HCT116 (cell line): ENCODE measurements at regions not wholly inside any gene's neighbourhood (a gene's known extent, or its start where the extent isn't known, plus 50 kb on each side); places are given as distances from the start of the nearest gene placed in this dataset.

Experiments
- ATAC-seq: fragments of 200-7000 bp; cut with Tn5 transposase; 2 replicates; pipeline ENCODE4 v1.9.1; 2020; ENCODE audit warnings: mild to moderate bottlenecking, moderate library complexity
- BruUV-seq: library from RNA; stranded (reverse); fragments of 400-500 nt; replicated peaks from 2 replicates; lab custom pipeline; 2021; lab: Mats Ljungman, UMichigan
- CTCF ChIA-PET: fragments of 300-600 bp; sonication (Branson Sonifier 250); formaldehyde crosslinking; loops from one replicate; lab custom pipeline; 2021; ENCODE audit warnings: antibody characterized with exemption; lab: Charles Lee
- POLR2A ChIA-PET: fragments of 300-600, 350-600 bp; sonication (Branson Sonifier 250); formaldehyde crosslinking; loops from one replicate; lab custom pipeline; 2021; ENCODE audit warnings: antibody characterized with exemption; lab: Charles Lee
- RAD21 ChIA-PET, 2 experiments: fragments of 300-600 bp; sonication (Branson Sonifier 250); formaldehyde crosslinking; loops; one replicate each; lab custom pipeline; 2023; ENCODE audit warnings: low total read pairs in 2 of 2; ENCODE audit not compliant: uncharacterized antibody in 2 of 2, unreplicated experiment in 2 of 2, low non-redundant PET in 1 of 2; lab: Charles Lee
- DNase-seq: peaks from one replicate; pipeline ENCODE4 v3.0.0-alpha.2; 2010; ENCODE audit warnings: low read depth, low spot score
- H2AFZ ChIP-seq: fragments of 200-600 bp; shearing (Covaris generic), sonication (generic); 2 replicates; pipeline ENCODE4 v1.6.1; 2017; ENCODE audit warnings: low read depth, mixed run types, mixed read lengths, antibody characterized with exemption, low read length; ENCODE audit not compliant: poor library complexity, severe bottlenecking
- H3K27ac ChIP-seq: 2 replicates; pipeline ENCODE4 v1.5.1; 2012; ENCODE audit warnings: low read depth, low read length
- H3K27me3 ChIP-seq: fragments of 200-600 bp; sonication (generic); 2 replicates; pipeline ENCODE4 v1.6.1; 2016; ENCODE audit warnings: mixed run types, low read length, mixed read lengths; ENCODE audit not compliant: insufficient read depth
- H3K36me3 ChIP-seq, 2 experiments: fragments of 200-500 bp in 1 of 2; fragments of 200-600 bp in 1 of 2; sonication (Bioruptor generic) in 1 of 2; sonication (generic) in 1 of 2; 2 replicates each; pipeline versions ENCODE4 v1.5.1 to v1.6.1; 2014 to 2016; ENCODE audit warnings: low read length in 2 of 2, inconsistent platforms in 1 of 2, mixed read lengths in 1 of 2, mixed run types in 1 of 2; ENCODE audit not compliant: insufficient read depth in 2 of 2, control insufficient read depth in 1 of 2
- H3K4me1 ChIP-seq, 2 experiments: fragments of 200-600 bp in 1 of 2; sonication (generic) in 1 of 2; 2 replicates each; pipeline versions ENCODE4 v1.5.1 to v1.6.1; 2012 to 2017; ENCODE audit warnings: low read length in 2 of 2, inconsistent platforms in 1 of 2, mild to moderate bottlenecking in 1 of 2, mixed read lengths in 1 of 2, mixed run types in 1 of 2, moderate library complexity in 1 of 2; ENCODE audit not compliant: insufficient read depth in 2 of 2, control insufficient read depth in 1 of 2
- H3K4me2 ChIP-seq: fragments of 200-600 bp; sonication (generic); 2 replicates; pipeline ENCODE4 v1.6.1; 2017; ENCODE audit warnings: mixed run types, low read length, mixed read lengths
- H3K4me3 ChIP-seq, 2 experiments: fragments of 200-600 bp in 1 of 2; sonication (generic) in 1 of 2; replicated peaks in 1 of 2; 2 replicates each; pipeline ENCODE4 v1.5.1; 2011 to 2016; ENCODE audit warnings: low read length in 2 of 2, control low read depth in 1 of 2, low read depth in 1 of 2, mild to moderate bottlenecking in 1 of 2, mixed read lengths in 1 of 2, mixed run types in 1 of 2
- H3K79me2 ChIP-seq: fragments of 200-600 bp; sonication (generic); 2 replicates; pipeline ENCODE4 v1.6.1; 2017; ENCODE audit warnings: mild to moderate bottlenecking, mixed run types, low read length, moderate library complexity, mixed read lengths; ENCODE audit not compliant: insufficient read depth
- H3K9ac ChIP-seq: fragments of 200-600 bp; sonication (generic); 2 replicates; pipeline ENCODE4 v1.6.1; 2016; ENCODE audit warnings: low read length, mixed read lengths
- H3K9me2 ChIP-seq: fragments of 200-600 bp; sonication (generic), shearing (Covaris generic); 2 replicates; pipeline ENCODE4 v1.6.1; 2017; ENCODE audit warnings: mixed run types, mild to moderate bottlenecking, moderate library complexity; ENCODE audit not compliant: insufficient read depth
- H3K9me3 ChIP-seq, 2 experiments: fragments of 200-500 bp in 1 of 2; fragments of 200-600 bp in 1 of 2; sonication (Bioruptor generic) in 1 of 2; sonication (generic) in 1 of 2; 2 replicates each; pipeline ENCODE4 v1.6.1; 2014 to 2017; ENCODE audit warnings: low read length in 2 of 2, mixed read lengths in 2 of 2, inconsistent platforms in 1 of 2, low read depth in 1 of 2, mild to moderate bottlenecking in 1 of 2, mixed run types in 1 of 2, moderate library complexity in 1 of 2; ENCODE audit not compliant: control insufficient read depth in 1 of 2, insufficient read depth in 1 of 2
- H4K20me1 ChIP-seq: fragments of 200-600 bp; sonication (generic), shearing (Covaris generic); 2 replicates; pipeline ENCODE4 v1.6.1; 2017; ENCODE audit warnings: mixed run types, mild to moderate bottlenecking, moderate library complexity; ENCODE audit not compliant: insufficient read depth
- CEBPB ChIP-seq: IDR thresholded peaks from 2 replicates; pipeline ENCODE4 v1.6.1; 2012; ENCODE audit warnings: low read depth
- CTCF ChIP-seq, 3 experiments: fragments of 200-600 bp in 1 of 3; sonication (generic) in 1 of 3; IDR thresholded peaks in 2 of 3; conservative IDR thresholded peaks in 1 of 3; 2 replicates each; pipeline ENCODE4 v1.5.1; 2012 to 2017; ENCODE audit warnings: low read depth in 2 of 3, low read length in 2 of 3, antibody characterized with exemption in 1 of 3, borderline replicate concordance in 1 of 3, control low read depth in 1 of 3, mild to moderate bottlenecking in 1 of 3, mixed read lengths in 1 of 3, mixed run types in 1 of 3, moderate library complexity in 1 of 3; ENCODE audit not compliant: insufficient read depth in 1 of 3
- EZH2 ChIP-seq: fragments of 200-600 bp; sonication (generic); IDR thresholded peaks from 2 replicates; pipeline ENCODE4 v1.6.1; 2017; ENCODE audit warnings: antibody characterized with exemption, mixed run types
- FOSL1 ChIP-seq: IDR thresholded peaks from 2 replicates; pipeline ENCODE4 v1.6.1; 2012; ENCODE audit warnings: low read depth
- SP1 ChIP-seq: IDR thresholded peaks from 2 replicates; pipeline ENCODE4 v1.6.1; 2012; ENCODE audit warnings: low read depth
- ZBTB33 ChIP-seq: IDR thresholded peaks from 2 replicates; pipeline ENCODE4 v1.6.1; 2011; ENCODE audit warnings: mild to moderate bottlenecking, low read length, moderate library complexity; ENCODE audit not compliant: insufficient replicate concordance; ENCODE audit errors: extremely low read depth
- ZFX ChIP-seq: fragments of 450-650 bp; IDR thresholded peaks from 2 replicates; pipeline ENCODE4 v1.6.1; 2017
- intact Hi-C: fragments of 100-400 bp; cut with micrococcal nuclease; formaldehyde crosslinking; loops from 2 replicates; pipeline ENCODE4 v1.10.0; 2022

GRCh38 chr19:31220540-31220939 lies 128.7 kb downstream of the TSHZ3 start:
- no peak for TF ChIP-seq CTCF (IDR thresholded peaks at IDR 0.05 in 2 of 3, conservative IDR thresholded peaks at IDR 0.05 in 1 of 3; ENCODE audit: borderline replicate concordance in 1 of 3, insufficient read depth in 1 of 3, low read depth in 2 of 3, low read length in 2 of 3)
- DNase-seq, result no peak
- ChIA-PET CTCF (no interaction called here), RAD21 (no interaction called here), POLR2A (no interaction called here)
- Histone ChIP-seq H3K4me3 (no peak overlapping the region), H3K9ac (no peak overlapping the region), H3K9me3 (peaks cover 13 to 38% of the 10 kb centered on the region in 2 experiments; a peak in 3 of 4 replicates), H3K4me1 (no peaks in the 10 kb centered on the region), H2AFZ (no peak overlapping the region), H3K79me2 (no peaks in the 10 kb centered on the region), H3K36me3 (no peaks in the 10 kb centered on the region), H3K9me2 (no peaks in the 10 kb centered on the region), H4K20me1 (no peaks in the 10 kb centered on the region), H3K27me3 (no peaks in the 10 kb centered on the region), H3K27ac (no peak overlapping the region), H3K4me2 (no peak overlapping the region)
- no TSS peak for BruUV-seq
- intact Hi-C loops, result no loop called here
- no peak for ATAC-seq

GRCh38 chr19:31214997-31215396 lies 134.2 kb downstream of the TSHZ3 start:
- no peak overlapping the region for H3K27ac ChIP-seq
- no TSS peak for BruUV-seq
- no peaks in the 10 kb centered on the region for H3K79me2 ChIP-seq
- ATAC-seq (no peak), DNase-seq (no peak)
- H3K9ac ChIP-seq, result no peak overlapping the region
- no peak overlapping the region for H3K4me2 ChIP-seq
- ChIA-PET CTCF (no interaction called here), POLR2A (no interaction called here), RAD21 (no interaction called here)
- H3K36me3 ChIP-seq, result no peaks in the 10 kb centered on the region
- H3K27me3 ChIP-seq, result no peaks in the 10 kb centered on the region
- no peaks in the 10 kb centered on the region for H4K20me1 ChIP-seq
- H3K9me3 ChIP-seq, result peaks cover 6 to 27% of the 10 kb centered on the region in 2 experiments; a peak in 3 of 4 replicates
- intact Hi-C loops, result no loop called here
- H3K4me3 ChIP-seq, result no peak overlapping the region
- no peak overlapping the region for H2AFZ ChIP-seq
- no peak for TF ChIP-seq CEBPB
- no peak for TF ChIP-seq EZH2
- no peak for TF ChIP-seq FOSL1
- TF ChIP-seq SP1, result no peak
- no peak for TF ChIP-seq ZBTB33
- no peak for TF ChIP-seq ZFX
- TF ChIP-seq, all 23 proteins: peak for 0
- no peaks in the 10 kb centered on the region for H3K9me2 ChIP-seq
- no peaks in the 10 kb centered on the region for H3K4me1 ChIP-seq
